ENCODE measurements at regions not wholly inside any gene's neighbourhood (a gene's known extent, or its start where the extent isn't known, plus 50 kb on each side); places are given as distances from the start of the nearest gene placed in this dataset.
"Not testable (repeated sequence)": the region's sequence is repeated elsewhere in the genome, so short reads cannot be mapped to it uniquely, and the experiment has no call there.

- no peak for DNase-seq (ENCODE audit: low read depth, low spot score)
- H3K4me3 ChIP-seq (ENCODE audit: low read length), result no peak overlapping the region
Observed at GRCh38 chrX:4150259-4150658, 436.8 kb upstream of the PRKX start.

- H3K4me3 ChIP-seq (ENCODE audit: low read length), result no peak overlapping the region
- no peak for DNase-seq (ENCODE audit: low read depth, low spot score)
Observed at GRCh38 chrX:4129626-4130025, 416.2 kb upstream of the PRKX start.

- no peak for DNase-seq (ENCODE audit: low read depth, low spot score)
- H3K4me3 ChIP-seq (ENCODE audit: low read length), result no peak overlapping the region
Observed at GRCh38 chrX:4118666-4119530, 405.4 kb upstream of the PRKX start.

- no peak overlapping the region for H3K4me3 ChIP-seq (ENCODE audit: low read length)
- DNase-seq (ENCODE audit: low read depth, low spot score), result no peak
Observed at GRCh38 chrX:4110964-4111363, 397.5 kb upstream of the PRKX start.

- DNase-seq (ENCODE audit: low read depth, low spot score), result no peak
- no peak overlapping the region for H3K4me3 ChIP-seq (ENCODE audit: low read length)
Observed at GRCh38 chrX:4094926-4095325, 381.5 kb upstream of the PRKX start.

GRCh38 chrX:4091046-4091760 lies 377.8 kb upstream of the PRKX start:
- no peak overlapping the region for H3K4me3 ChIP-seq (ENCODE audit: low read length)
- DNase-seq (ENCODE audit: low read depth, low spot score), result no peak

GRCh38 chrX:4059893-4060292 lies 346.4 kb upstream of the PRKX start:
- DNase-seq (ENCODE audit: low read depth, low spot score), result no peak
- H3K4me3 ChIP-seq (ENCODE audit: low read length), result no peak overlapping the region

- H3K4me3 ChIP-seq (ENCODE audit: low read length), result no peak overlapping the region
- no peak for DNase-seq (ENCODE audit: low read depth, low spot score)
Observed at GRCh38 chrX:4043951-4044350, 330.5 kb upstream of the PRKX start.

- H3K4me3 ChIP-seq (ENCODE audit: low read length), result no peak overlapping the region
- DNase-seq (ENCODE audit: low read depth, low spot score), result no peak
Observed at GRCh38 chrX:4035874-4036273, 322.4 kb upstream of the PRKX start.

GRCh38 chrX:4028151-4028550 lies 314.7 kb upstream of the PRKX start:
- no peak overlapping the region for H3K4me3 ChIP-seq (ENCODE audit: low read length)
- no peak for DNase-seq (ENCODE audit: low read depth, low spot score)

GRCh38 chrX:4005281-4005680 lies 291.8 kb upstream of the PRKX start:
- H3K4me3 ChIP-seq (ENCODE audit: low read length), result no peak overlapping the region
- DNase-seq (ENCODE audit: low read depth, low spot score), result no peak

- H3K4me3 ChIP-seq (ENCODE audit: low read length), result no peak overlapping the region
- no peak for DNase-seq (ENCODE audit: low read depth, low spot score)
Observed at GRCh38 chrX:4004822-4005221, 291.4 kb upstream of the PRKX start.

- no peak for DNase-seq (ENCODE audit: low read depth, low spot score)
- H3K4me3 ChIP-seq (ENCODE audit: low read length), result no peak overlapping the region
Observed at GRCh38 chrX:3994315-3994714, 280.9 kb upstream of the PRKX start.

- H3K4me3 ChIP-seq (ENCODE audit: low read length), result no peak overlapping the region
- no peak for DNase-seq (ENCODE audit: low read depth, low spot score)
Observed at GRCh38 chrX:3990569-3990968, 277.1 kb upstream of the PRKX start.

- not testable (repeated sequence) for DNase-seq (ENCODE audit: low read depth, low spot score); H3K4me3 ChIP-seq (ENCODE audit: low read length)
Observed at GRCh38 chrX:3972104-3972858, 258.8 kb upstream of the PRKX start.

GRCh38 chrX:3968749-3969148 lies 255.3 kb upstream of the PRKX start:
- no peak overlapping the region for H3K4me3 ChIP-seq (ENCODE audit: low read length)

GRCh38 chrX:3963980-3964379 lies 250.5 kb upstream of the PRKX start:
- no peak overlapping the region for H3K4me3 ChIP-seq (ENCODE audit: low read length)
- no peak for DNase-seq (ENCODE audit: low read depth, low spot score)

More at GRCh38 chrX:3968749-3969148, 255.3 kb upstream of the PRKX start:
- DNase-seq (ENCODE audit: low read depth, low spot score), result no peak

GRCh38 chrX:3962511-3963311 lies 249.3 kb upstream of the PRKX start:
- H3K4me3 ChIP-seq (ENCODE audit: low read length), result no peak overlapping the region
- DNase-seq (ENCODE audit: low read depth, low spot score), result peak; percentile 0

GRCh38 chrX:3960952-3961351 lies 247.5 kb upstream of the PRKX start:
- no peak overlapping the region for H3K4me3 ChIP-seq (ENCODE audit: low read length)
- no peak for DNase-seq (ENCODE audit: low read depth, low spot score)

Data from Jurkat, Clone E6-1 (cell line).